Stimulated activated CD8-positive, alpha-beta memory T cell treated with anti-CD3 and anti-CD28 coated beads, Interleukin-2, amount 100 ng/mL, for 1 hour (primary cell): ENCODE measurements at regions not wholly inside any gene's neighbourhood (a gene's known extent, or its start where the extent isn't known, plus 50 kb on each side); places are given as distances from the start of the nearest gene placed in this dataset.
"Not testable (repeated sequence)": the region's sequence is repeated elsewhere in the genome, so short reads cannot be mapped to it uniquely, and the experiment has no call there.

Source experiments
- DNase-seq, 2 donors: peaks; one replicate each; pipeline ENCODE4 v3.0.0-alpha.2; 2020; ENCODE audit warnings: low read depth in 2 of 2

GRCh38 chr2:12543076-12543977 lies 173.4 kb upstream of the TRIB2 start:
- DNase-seq, result no peak

- no peak for DNase-seq
Observed at GRCh38 chr2:12543978-12544558, 172.7 kb upstream of the TRIB2 start.

- no peak for DNase-seq
Observed at GRCh38 chr2:12547566-12548170, 169.1 kb upstream of the TRIB2 start.

GRCh38 chr2:12548906-12549305 lies 167.8 kb upstream of the TRIB2 start:
- DNase-seq, result no peak

GRCh38 chr2:12549641-12550040 lies 167.1 kb upstream of the TRIB2 start:
- DNase-seq, result no peak

GRCh38 chr2:12552092-12552491 lies 164.6 kb upstream of the TRIB2 start:
- DNase-seq, result no peak

GRCh38 chr2:12554224-12555011 lies 162.3 kb upstream of the TRIB2 start:
- DNase-seq, result no peak

- no peak for DNase-seq
Observed at GRCh38 chr2:12555012-12555645, 161.6 kb upstream of the TRIB2 start.

GRCh38 chr2:12556762-12557161 lies 160.0 kb upstream of the TRIB2 start:
- no peak for DNase-seq

GRCh38 chr2:12557688-12558087 lies 159.0 kb upstream of the TRIB2 start:
- DNase-seq, result no peak

- DNase-seq, result no peak
Observed at GRCh38 chr2:12558519-12558918, 158.2 kb upstream of the TRIB2 start.

- DNase-seq, result no peak
Observed at GRCh38 chr2:12560618-12561017, 156.1 kb upstream of the TRIB2 start.

GRCh38 chr2:12567411-12567810 lies 149.3 kb upstream of the TRIB2 start:
- no peak for DNase-seq

GRCh38 chr2:12569510-12569909 lies 147.2 kb upstream of the TRIB2 start:
- not testable (repeated sequence) for DNase-seq

- DNase-seq, result not testable (repeated sequence)
Observed at GRCh38 chr2:12569929-12570328, 146.8 kb upstream of the TRIB2 start.

- DNase-seq, result no peak
Observed at GRCh38 chr2:12577091-12577490, 139.6 kb upstream of the TRIB2 start.

GRCh38 chr2:12577567-12578253 lies 139.0 kb upstream of the TRIB2 start:
- DNase-seq, result no peak

- no peak for DNase-seq
Observed at GRCh38 chr2:12579018-12579417, 137.7 kb upstream of the TRIB2 start.

GRCh38 chr2:12584338-12584737 lies 132.4 kb upstream of the TRIB2 start:
- no peak for DNase-seq

- no peak for DNase-seq
Observed at GRCh38 chr2:12585784-12586183, 131.0 kb upstream of the TRIB2 start.

- DNase-seq, result no peak
Observed at GRCh38 chr2:12587228-12587627, 129.5 kb upstream of the TRIB2 start.
